ENCODE measurements at regions not wholly inside any gene's neighbourhood (a gene's known extent, or its start where the extent isn't known, plus 50 kb on each side); places are given as distances from the start of the nearest gene placed in this dataset.
"Not testable (repeated sequence)": the region's sequence is repeated elsewhere in the genome, so short reads cannot be mapped to it uniquely, and the experiment has no call there.

GRCh38 chr4:171538601-171539100, 274.6 kb upstream of the GALNTL6 start:
- DNase-seq (ENCODE audit: low read depth in 4 of 4, low spot score in 3 of 4), result no peak

- no peak for DNase-seq (ENCODE audit: low read depth in 4 of 4, low spot score in 3 of 4)
Observed at GRCh38 chr4:171534391-171534790, 278.8 kb upstream of the GALNTL6 start.

GRCh38 chr4:171532968-171533367, 280.2 kb upstream of the GALNTL6 start:
- no peak for DNase-seq (ENCODE audit: low read depth in 4 of 4, low spot score in 3 of 4)

- no peak for DNase-seq (ENCODE audit: low read depth in 4 of 4, low spot score in 3 of 4)
Observed at GRCh38 chr4:171524903-171525302, 288.3 kb upstream of the GALNTL6 start.

- DNase-seq (ENCODE audit: low read depth in 4 of 4, low spot score in 3 of 4), result no peak
Observed at GRCh38 chr4:171521726-171522125, 291.5 kb upstream of the GALNTL6 start.

GRCh38 chr4:171519457-171519856, 293.7 kb upstream of the GALNTL6 start:
- no peak for DNase-seq (ENCODE audit: low read depth in 4 of 4, low spot score in 3 of 4)

GRCh38 chr4:171517883-171518282, 295.3 kb upstream of the GALNTL6 start:
- DNase-seq (ENCODE audit: low read depth in 4 of 4, low spot score in 3 of 4), result no peak

- no peak for DNase-seq (ENCODE audit: low read depth in 4 of 4, low spot score in 3 of 4)
Observed at GRCh38 chr4:171516694-171517093, 296.5 kb upstream of the GALNTL6 start.

GRCh38 chr4:171484681-171485080, 328.5 kb upstream of the GALNTL6 start:
- no peak for DNase-seq (ENCODE audit: low read depth in 4 of 4, low spot score in 3 of 4)

- no peak for DNase-seq (ENCODE audit: low read depth in 4 of 4, low spot score in 3 of 4)
Observed at GRCh38 chr4:171478181-171478580, 335.0 kb upstream of the GALNTL6 start.

GRCh38 chr4:171475111-171475510, 338.1 kb upstream of the GALNTL6 start:
- not testable (repeated sequence) for DNase-seq (ENCODE audit: low read depth in 4 of 4, low spot score in 3 of 4)

GRCh38 chr4:171473155-171473554, 340.0 kb upstream of the GALNTL6 start:
- DNase-seq (ENCODE audit: low read depth in 4 of 4, low spot score in 3 of 4), result no peak

- DNase-seq (ENCODE audit: low read depth in 4 of 4, low spot score in 3 of 4), result no peak
Observed at GRCh38 chr4:171472230-171472629, 341.0 kb upstream of the GALNTL6 start.

GRCh38 chr4:171464499-171464898, 348.7 kb upstream of the GALNTL6 start:
- DNase-seq (ENCODE audit: low read depth in 4 of 4, low spot score in 3 of 4), result no peak

- no peak for DNase-seq (ENCODE audit: low read depth in 4 of 4, low spot score in 3 of 4)
Observed at GRCh38 chr4:171461191-171461590, 352.0 kb upstream of the GALNTL6 start.

GRCh38 chr4:171448919-171449481, 364.2 kb upstream of the GALNTL6 start:
- no peak for DNase-seq (ENCODE audit: low read depth in 4 of 4, low spot score in 3 of 4)

- DNase-seq (ENCODE audit: low read depth in 4 of 4, low spot score in 3 of 4), result no peak
Observed at GRCh38 chr4:171448358-171448757, 364.8 kb upstream of the GALNTL6 start.

- DNase-seq (ENCODE audit: low read depth in 4 of 4, low spot score in 3 of 4), result no peak
Observed at GRCh38 chr4:171441300-171441941, 371.8 kb upstream of the GALNTL6 start.

GRCh38 chr4:171433674-171434073, 379.5 kb upstream of the GALNTL6 start:
- DNase-seq (ENCODE audit: low read depth in 4 of 4, low spot score in 3 of 4), result no peak

GRCh38 chr4:171432536-171432935, 380.7 kb upstream of the GALNTL6 start:
- DNase-seq (ENCODE audit: low read depth in 4 of 4, low spot score in 3 of 4), result no peak

- no peak for DNase-seq (ENCODE audit: low read depth in 4 of 4, low spot score in 3 of 4)
Observed at GRCh38 chr4:171430495-171430894, 382.7 kb upstream of the GALNTL6 start.

GRCh38 chr4:171397175-171397574, 416.0 kb upstream of the GALNTL6 start:
- no peak for DNase-seq (ENCODE audit: low read depth in 4 of 4, low spot score in 3 of 4)
